H1 (cell line): ENCODE measurements at regions not wholly inside any gene's neighbourhood (a gene's known extent, or its start where the extent isn't known, plus 50 kb on each side); places are given as distances from the start of the nearest gene placed in this dataset.

ENCODE experiments used
- CTCF ChIA-PET: fragments of 300-600 bp; sonication (Branson Sonifier 250); formaldehyde crosslinking; loops from one replicate; lab custom pipeline; 2021; ENCODE audit not compliant: partially characterized antibody; lab: Charles Lee
- POLR2A ChIA-PET: fragments of 300-600 bp; sonication (Branson Sonifier 250); formaldehyde crosslinking; loops from one replicate; lab custom pipeline; 2021; ENCODE audit warnings: inconsistent platforms; ENCODE audit not compliant: partially characterized antibody; lab: Charles Lee
- DNase-seq, 2 experiments: peaks; one replicate each; pipeline versions ENCODE4 v3.0.0 to v3.0.0-alpha.2; 2010 to 2022; ENCODE audit warnings: low spot score in 2 of 2, low read depth in 1 of 2, mixed read lengths in 1 of 2
- FAIRE-seq: peaks from 2 replicates; lab custom pipeline; 2011; peaks lifted over from hg19 to GRCh38; lab: Jason Lieb, UNC
- H2AFZ ChIP-seq: 2 replicates; pipeline ENCODE4 v1.8.1; 2012; ENCODE audit warnings: low read length, inconsistent platforms
- H2AK5ac ChIP-seq: 2 replicates; pipeline ENCODE4 v1.6.1; 2013; ENCODE audit warnings: low read depth, low read length
- H2BK120ac ChIP-seq: replicated peaks from 2 replicates; pipeline ENCODE3; 2013; ENCODE audit warnings: low read depth, low read length, inconsistent platforms
- H2BK12ac ChIP-seq: 2 replicates; pipeline ENCODE4 v1.6.1; 2013; ENCODE audit warnings: low read depth, low read length
- H2BK15ac ChIP-seq: 2 replicates; pipeline ENCODE4 v1.6.1; 2013; ENCODE audit warnings: low read length
- H2BK20ac ChIP-seq: 2 replicates; pipeline ENCODE4 v1.6.1; 2013; ENCODE audit warnings: low read length
- H2BK5ac ChIP-seq: 2 replicates; pipeline ENCODE4 v1.6.1; 2013; ENCODE audit warnings: low read depth, low read length
- H3K14ac ChIP-seq: 2 replicates; pipeline ENCODE4 v1.6.1; 2013; ENCODE audit warnings: inconsistent platforms; ENCODE audit not compliant: insufficient read length
- H3K18ac ChIP-seq: 2 replicates; pipeline ENCODE4 v1.6.1; 2013; ENCODE audit warnings: low read length; ENCODE audit errors: extremely low read depth
- H3K23ac ChIP-seq: 2 replicates; pipeline ENCODE4 v1.6.1; 2013; ENCODE audit warnings: inconsistent platforms; ENCODE audit not compliant: insufficient read length
- H3K23me2 ChIP-seq: 2 replicates; pipeline ENCODE4 v1.6.1; 2013; ENCODE audit warnings: low read depth, low read length
- H3K27ac ChIP-seq: 2 replicates; pipeline ENCODE4 v1.6.1; 2011; ENCODE audit warnings: low read depth, low read length, inconsistent platforms
- H3K27me3 ChIP-seq, 4 experiments: replicated peaks in 1 of 4; 1 replicate in 1 of 4; 2 replicates in 3 of 4; pipeline versions ENCODE4 v1.6.1 to v1.8.1; 2011 to 2013; ENCODE audit warnings: low read length in 3 of 4, mild to moderate bottlenecking in 3 of 4, inconsistent platforms in 2 of 4, mixed read lengths in 2 of 4, moderate library complexity in 1 of 4; ENCODE audit not compliant: control insufficient read depth in 3 of 4, insufficient read depth in 3 of 4; ENCODE audit errors: extremely low read depth in 1 of 4
- H3K36me3 ChIP-seq, 4 experiments: 2 replicates each; pipeline versions ENCODE4 v1.6.1 to v1.8.1; 2011 to 2013; ENCODE audit warnings: mild to moderate bottlenecking in 4 of 4, low read length in 3 of 4, moderate library complexity in 2 of 4, control low read depth in 1 of 4, inconsistent platforms in 1 of 4; ENCODE audit not compliant: insufficient read depth in 4 of 4, control insufficient read depth in 2 of 4
- H3K4ac ChIP-seq: replicated peaks from 2 replicates; pipeline ENCODE3; 2013; ENCODE audit warnings: low read length, low read depth, mixed read lengths, inconsistent platforms; ENCODE audit not compliant: insufficient read length
- H3K4me1 ChIP-seq, 4 experiments: replicated peaks in 1 of 4; 1 replicate in 1 of 4; 2 replicates in 3 of 4; pipeline versions ENCODE4 v1.6.1 to v1.8.1; 2011 to 2013; ENCODE audit warnings: low read length in 3 of 4, inconsistent platforms in 2 of 4, mixed read lengths in 1 of 4; ENCODE audit not compliant: insufficient read depth in 4 of 4, control insufficient read depth in 3 of 4
- H3K4me2 ChIP-seq, 2 experiments: 2 replicates each; pipeline versions ENCODE4 v1.6.1 to v1.8.1; 2011 to 2013; ENCODE audit warnings: low read depth in 2 of 2, low read length in 2 of 2, control low read depth in 1 of 2, inconsistent platforms in 1 of 2, mild to moderate bottlenecking in 1 of 2; ENCODE audit not compliant: insufficient read depth in 1 of 2
- H3K4me3 ChIP-seq, 4 experiments: fragments of 200-600, 300-600 bp in 1 of 4; sonication (generic), shearing (Covaris generic), sonication (Bioruptor Twin) in 1 of 4; 2 replicates each; pipeline versions ENCODE4 v1.5.1 to v1.8.1; 2011 to 2016; ENCODE audit warnings: low read length in 4 of 4, low read depth in 3 of 4, control low read depth in 2 of 4, inconsistent platforms in 2 of 4, mild to moderate bottlenecking in 2 of 4, mixed read lengths in 1 of 4, moderate library complexity in 1 of 4; ENCODE audit not compliant: insufficient read depth in 2 of 4; ENCODE audit errors: extremely low read depth in 1 of 4
- H3K56ac ChIP-seq: replicated peaks from 2 replicates; pipeline ENCODE3; 2013; ENCODE audit warnings: low read depth, mild to moderate bottlenecking, mixed read lengths, low read length, inconsistent platforms; ENCODE audit not compliant: insufficient read length
- H3K79me1 ChIP-seq: 2 replicates; pipeline ENCODE4 v1.6.1; 2013; ENCODE audit warnings: low read depth, low read length, control low read depth
- H3K79me2 ChIP-seq, 2 experiments: 2 replicates each; pipeline versions ENCODE4 v1.6.1 to v1.8.1; 2012 to 2013; ENCODE audit warnings: low read length in 2 of 2, mild to moderate bottlenecking in 2 of 2, inconsistent platforms in 1 of 2; ENCODE audit not compliant: insufficient read depth in 2 of 2, control insufficient read depth in 1 of 2
- H3K9ac ChIP-seq, 4 experiments: replicated peaks in 1 of 4; 1 replicate in 1 of 4; 2 replicates in 3 of 4; pipeline versions ENCODE4 v1.6.1 to v1.8.1; 2011 to 2013; ENCODE audit warnings: low read depth in 3 of 4, low read length in 3 of 4, control low read depth in 2 of 4, mild to moderate bottlenecking in 2 of 4, moderate library complexity in 2 of 4, inconsistent platforms in 1 of 4; ENCODE audit errors: extremely low read depth in 1 of 4
- H3K9me3 ChIP-seq, 2 experiments: 2 replicates each; pipeline versions ENCODE4 v1.6.1 to v1.8.1; 2012 to 2013; ENCODE audit warnings: mild to moderate bottlenecking in 2 of 2, moderate library complexity in 2 of 2, control low read depth in 1 of 2, inconsistent platforms in 1 of 2, low read depth in 1 of 2, low read length in 1 of 2, mixed read lengths in 1 of 2; ENCODE audit not compliant: insufficient read depth in 2 of 2
- H4K20me1 ChIP-seq, 2 experiments: replicated peaks in 1 of 2; 2 replicates each; pipeline versions ENCODE3 to v1.8.1; 2011 to 2013; ENCODE audit warnings: inconsistent platforms in 2 of 2, low read length in 2 of 2, mild to moderate bottlenecking in 1 of 2; ENCODE audit not compliant: insufficient read depth in 2 of 2, control insufficient read depth in 1 of 2
- H4K5ac ChIP-seq: 2 replicates; pipeline ENCODE4 v1.6.1; 2013; ENCODE audit warnings: low read length, low read depth, mixed read lengths, inconsistent platforms; ENCODE audit not compliant: insufficient read length
- H4K8ac ChIP-seq: 2 replicates; pipeline ENCODE4 v1.8.0; 2013; ENCODE audit warnings: mild to moderate bottlenecking, moderate library complexity, low read length, inconsistent platforms; ENCODE audit not compliant: insufficient read depth; ENCODE audit errors: extremely low read depth
- H4K91ac ChIP-seq: replicated peaks from 2 replicates; pipeline ENCODE3; 2013; ENCODE audit warnings: low read length, mixed read lengths, inconsistent platforms; ENCODE audit not compliant: insufficient read length
- POLR2A ChIP-seq, 2 experiments: IDR thresholded peaks; 1 replicate in 1 of 2; 2 replicates in 1 of 2; pipeline ENCODE4 v1.6.1; 2011; ENCODE audit warnings: low read depth in 2 of 2, low read length in 2 of 2, mild to moderate bottlenecking in 2 of 2; ENCODE audit errors: control extremely low read depth in 1 of 2
- POU5F1 ChIP-seq: IDR thresholded peaks from 2 replicates; pipeline ENCODE4 v1.6.1; 2011; ENCODE audit warnings: low read depth, mild to moderate bottlenecking, low read length, moderate library complexity
- RFX5 ChIP-seq: IDR thresholded peaks from 2 replicates; pipeline ENCODE4 v1.6.1; 2011; ENCODE audit warnings: low read depth, low read length, improper control_type of control experiment, borderline replicate concordance
- RNF2 ChIP-seq: fragments of 200-900, 300-1000 bp; sonication (generic); IDR thresholded peaks from 2 replicates; pipeline ENCODE4 v1.7.1; 2016; ENCODE audit warnings: borderline replicate concordance, low read depth, mild to moderate bottlenecking, antibody characterized with exemption, low read length; ENCODE audit not compliant: poor library complexity, severe bottlenecking; ENCODE audit errors: missing control alignments
- SIX5 ChIP-seq: IDR thresholded peaks from 2 replicates; pipeline ENCODE4 v1.6.1; 2011; ENCODE audit warnings: mild to moderate bottlenecking, low read depth, low read length
- SP2 ChIP-seq: IDR thresholded peaks from 2 replicates; pipeline ENCODE4 v1.6.1; 2012; ENCODE audit warnings: mild to moderate bottlenecking, low read length, inconsistent platforms
- ZNF274 ChIP-seq: IDR thresholded peaks from 2 replicates; pipeline ENCODE4 v1.7.0; 2012; ENCODE audit warnings: low read length, borderline replicate concordance; ENCODE audit errors: extremely low read depth
- WGBS, 2 experiments: shearing (Covaris generic) in 1 of 2; methylation state at CpG; one replicate each; pipeline versions ENCODE4 v1.1.6 to v1.1.7; 2013 to 2015; ENCODE audit warnings: low lambda C conversion rate in 2 of 2, mixed read lengths in 2 of 2, inconsistent platforms in 1 of 2, low coverage in 1 of 2, missing lambda C conversion rate in 1 of 2; ENCODE audit not compliant: insufficient replicate concordance in 2 of 2, insufficient coverage in 1 of 2, insufficient read length in 1 of 2; ENCODE audit errors: extremely low coverage in 1 of 2, missing lambda C conversion rate in 1 of 2; 5-methylcytosine and 5-hydroxymethylcytosine counted together
- TF ChIP-seq, protein P1 (sequence below): IDR thresholded peaks from 2 replicates; pipeline ENCODE4 v1.6.1; 2011; ENCODE audit warnings: low read depth, mild to moderate bottlenecking, low read length; ENCODE audit not compliant: insufficient read depth

DNA sequence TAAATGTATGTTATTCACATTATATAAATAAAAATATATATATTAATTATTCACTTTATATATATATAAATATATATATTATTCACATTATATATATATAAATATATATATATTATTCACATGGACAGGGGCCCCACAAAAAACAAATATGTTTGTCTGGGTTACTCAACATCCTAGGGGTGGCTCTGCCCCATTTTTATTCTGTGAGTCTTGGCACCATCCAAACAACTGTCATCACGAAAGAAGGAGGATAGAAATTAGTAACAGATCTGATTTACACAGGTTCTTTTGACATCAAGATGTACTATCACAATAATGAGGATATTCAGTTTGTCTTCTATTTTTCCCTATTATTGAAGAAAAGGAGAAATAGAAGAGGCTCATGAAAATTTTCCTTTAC is 187.3 kb downstream of the GPX5 start:
- Histone ChIP-seq H4K91ac (no peak overlapping the region), H3K56ac (no peak overlapping the region), H4K20me1 (no peaks in the 10 kb centered on the region), H3K14ac (no peak overlapping the region), H3K79me2 (no peaks in the 10 kb centered on the region), H4K8ac (no peak overlapping the region), H3K9me3 (peaks cover 0 to 3% of the 10 kb centered on the region in 2 experiments; a peak in 1 of 4 replicates), H3K4me3 (no peak overlapping the region), H3K27me3 (no peaks in the 10 kb centered on the region; a peak in 1 of 7 replicates), H3K4ac (no peak overlapping the region), H3K23me2 (peaks cover 7% of the 10 kb centered on the region; the same call in 1 of the 2 replicates), H2BK5ac (no peak overlapping the region), H3K23ac (no peak overlapping the region), H2BK12ac (no peak overlapping the region), H3K79me1 (no peaks in the 10 kb centered on the region), H2BK15ac (no peak overlapping the region), H2AFZ (no peak overlapping the region), H3K4me1 (no peaks in the 10 kb centered on the region; a peak in 1 of 7 replicates), H3K4me2 (no peak overlapping the region), H3K9ac (no peak overlapping the region), H2AK5ac (no peak overlapping the region), H2BK120ac (no peak overlapping the region), H3K36me3 (no peaks in the 10 kb centered on the region), H3K18ac (no peak overlapping the region), H2BK20ac (no peak overlapping the region), H4K5ac (no peak overlapping the region), H3K27ac (no peak overlapping the region)
- FAIRE-seq, result no peak
- TF ChIP-seq SIX5 (no peak), SP2 (no peak), ZNF274 (no peak), POU5F1 (no peak), POLR2A (IDR thresholded peaks at IDR 0.05; ENCODE audit: control extremely low read depth in 1 of 2, low read depth in 2 of 2, low read length in 2 of 2) (no peak), RFX5 (no peak), RNF2 (no peak)
- TF ChIP-seq, protein P1, sequence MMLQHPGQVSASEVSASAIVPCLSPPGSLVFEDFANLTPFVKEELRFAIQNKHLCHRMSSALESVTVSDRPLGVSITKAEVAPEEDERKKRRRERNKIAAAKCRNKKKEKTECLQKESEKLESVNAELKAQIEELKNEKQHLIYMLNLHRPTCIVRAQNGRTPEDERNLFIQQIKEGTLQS, result no peak
- WGBS, 2 experiments, result 92% methylated on average over 1 of the region's 1 CpG; no CpG with 5 or more reads in 1 of the 2 experiments
- ChIA-PET POLR2A (no interaction called here), CTCF (no interaction called here)
- DNase-seq, result no peak
